ENCODE measurements at regions not wholly inside any gene's neighbourhood (a gene's known extent, or its start where the extent isn't known, plus 50 kb on each side); places are given as distances from the start of the nearest gene placed in this dataset.
A peak's percentile ranks its signal among the peaks of the same experiment; 100 is the strongest.

DNA sequence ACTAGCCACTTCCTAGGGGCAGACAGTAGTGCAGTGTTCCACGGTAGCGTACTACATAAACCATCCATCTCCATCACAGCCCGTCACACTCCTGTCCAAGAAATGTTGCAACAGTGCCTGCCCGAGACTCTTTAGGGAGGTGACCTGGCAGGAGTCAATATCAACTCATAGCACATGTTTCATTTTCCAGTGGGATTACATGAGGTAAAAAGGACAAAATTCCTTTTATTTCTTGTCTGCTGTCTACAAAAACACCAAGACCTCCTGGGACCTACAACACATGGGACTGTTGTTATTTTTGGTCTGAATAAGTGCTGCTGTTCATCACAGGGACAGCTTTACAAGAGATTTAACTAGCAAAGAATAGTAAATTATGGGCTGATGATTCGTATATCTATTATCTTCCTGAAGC lies 99.9 kb downstream of the MPP7 start (continued):
- TF ChIP-seq, protein P1, sequence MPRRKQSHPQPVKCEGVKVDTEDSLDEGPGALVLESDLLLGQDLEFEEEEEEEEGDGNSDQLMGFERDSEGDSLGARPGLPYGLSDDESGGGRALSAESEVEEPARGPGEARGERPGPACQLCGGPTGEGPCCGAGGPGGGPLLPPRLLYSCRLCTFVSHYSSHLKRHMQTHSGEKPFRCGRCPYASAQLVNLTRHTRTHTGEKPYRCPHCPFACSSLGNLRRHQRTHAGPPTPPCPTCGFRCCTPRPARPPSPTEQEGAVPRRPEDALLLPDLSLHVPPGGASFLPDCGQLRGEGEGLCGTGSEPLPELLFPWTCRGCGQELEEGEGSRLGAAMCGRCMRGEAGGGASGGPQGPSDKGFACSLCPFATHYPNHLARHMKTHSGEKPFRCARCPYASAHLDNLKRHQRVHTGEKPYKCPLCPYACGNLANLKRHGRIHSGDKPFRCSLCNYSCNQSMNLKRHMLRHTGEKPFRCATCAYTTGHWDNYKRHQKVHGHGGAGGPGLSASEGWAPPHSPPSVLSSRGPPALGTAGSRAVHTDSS (tag by site-specific recombination; IDR thresholded peaks at IDR 0.05) = peak; percentile 36; the same call in 1 of the 2 replicates
- TF ChIP-seq ZNF341 (tag by site-specific recombination; IDR thresholded peaks at IDR 0.05; ENCODE audit: low read depth) (0 out of 2 replicates have a peak, but pooled peaks have one; percentile 11), HOXC10 (CRISPR knock-in tag; IDR thresholded peaks at IDR 0.05) (no peak), REPIN1 (tag by site-specific recombination; IDR thresholded peaks at IDR 0.05; ENCODE audit: low read depth) (no peak), ZNF157 (tag by site-specific recombination; IDR thresholded peaks at IDR 0.05) (no peak), SCRT2 (tag by site-specific recombination; IDR thresholded peaks at IDR 0.05) (no peak), ZNF501 (tag by site-specific recombination; IDR thresholded peaks at IDR 0.05) (no peak), ZNF560 (tag by site-specific recombination; IDR thresholded peaks at IDR 0.05; ENCODE audit: borderline replicate concordance) (no peak), ZBTB1 (tag by site-specific recombination; IDR thresholded peaks at IDR 0.05) (no peak), ZNF433 (tag by site-specific recombination; IDR thresholded peaks at IDR 0.05; ENCODE audit: low read depth) (no peak), MYNN (tag by site-specific recombination; IDR thresholded peaks at IDR 0.05; ENCODE audit: borderline replicate concordance) (no peak), ZNF211 (tag by site-specific recombination; IDR thresholded peaks at IDR 0.05; ENCODE audit: low read depth) (no peak), SP7 (tag by site-specific recombination; IDR thresholded peaks at IDR 0.05) (no peak), ZNF654 (tag by site-specific recombination; IDR thresholded peaks at IDR 0.05; ENCODE audit: low read depth) (no peak), ZFP41 (tag by site-specific recombination; IDR thresholded peaks at IDR 0.05; ENCODE audit: borderline replicate concordance) (no peak), PRDM1 (tag by site-specific recombination; IDR thresholded peaks at IDR 0.05) (no peak), KLF9 (tag by site-specific recombination; IDR thresholded peaks at IDR 0.05; ENCODE audit: low read depth) (no peak), ZNF350 (tag by site-specific recombination; IDR thresholded peaks at IDR 0.05) (no peak), ZNF184 (tag by site-specific recombination; IDR thresholded peaks at IDR 0.05) (no peak), ZBTB17 (tag by site-specific recombination; IDR thresholded peaks at IDR 0.05) (peak; percentile 47), ZNF292 (tag by site-specific recombination; IDR thresholded peaks at IDR 0.05; ENCODE audit: borderline replicate concordance, low read depth) (no peak), ZIC2 (tag by site-specific recombination; IDR thresholded peaks at IDR 0.05) (no peak), ZEB2 (tag by site-specific recombination; IDR thresholded peaks at IDR 0.05) (0 out of 2 replicates have a peak, but pooled peaks have one; percentile 63), KLF10 (tag by site-specific recombination; IDR thresholded peaks at IDR 0.05) (peak; percentile 66), ZNF23 (tag by site-specific recombination; IDR thresholded peaks at IDR 0.05; ENCODE audit: borderline replicate concordance) (no peak), ZNF354C (tag by site-specific recombination; IDR thresholded peaks at IDR 0.05; ENCODE audit: borderline replicate concordance, low read depth) (no peak), ZNF544 (tag by site-specific recombination; IDR thresholded peaks at IDR 0.05) (no peak), ZNF302 (tag by site-specific recombination; IDR thresholded peaks at IDR 0.05; ENCODE audit: low read depth) (0 out of 2 replicates have a peak, but pooled peaks have one; percentile 40), ZNF621 (tag by site-specific recombination; IDR thresholded peaks at IDR 0.05) (no peak), RBAK (tag by site-specific recombination; IDR thresholded peaks at IDR 0.05) (no peak), WT1 (tag by site-specific recombination; IDR thresholded peaks at IDR 0.05) (peak; percentile 64)
- TF ChIP-seq, protein P2, sequence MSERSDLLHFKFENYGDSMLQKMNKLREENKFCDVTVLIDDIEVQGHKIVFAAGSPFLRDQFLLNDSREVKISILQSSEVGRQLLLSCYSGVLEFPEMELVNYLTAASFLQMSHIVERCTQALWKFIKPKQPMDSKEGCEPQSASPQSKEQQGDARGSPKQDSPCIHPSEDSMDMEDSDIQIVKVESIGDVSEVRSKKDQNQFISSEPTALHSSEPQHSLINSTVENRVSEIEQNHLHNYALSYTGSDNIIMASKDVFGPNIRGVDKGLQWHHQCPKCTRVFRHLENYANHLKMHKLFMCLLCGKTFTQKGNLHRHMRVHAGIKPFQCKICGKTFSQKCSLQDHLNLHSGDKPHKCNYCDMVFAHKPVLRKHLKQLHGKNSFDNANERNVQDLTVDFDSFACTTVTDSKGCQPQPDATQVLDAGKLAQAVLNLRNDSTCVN (tag by site-specific recombination; optimal IDR thresholded peaks at IDR 0.05) = no peak
- TF ChIP-seq, protein P3, sequence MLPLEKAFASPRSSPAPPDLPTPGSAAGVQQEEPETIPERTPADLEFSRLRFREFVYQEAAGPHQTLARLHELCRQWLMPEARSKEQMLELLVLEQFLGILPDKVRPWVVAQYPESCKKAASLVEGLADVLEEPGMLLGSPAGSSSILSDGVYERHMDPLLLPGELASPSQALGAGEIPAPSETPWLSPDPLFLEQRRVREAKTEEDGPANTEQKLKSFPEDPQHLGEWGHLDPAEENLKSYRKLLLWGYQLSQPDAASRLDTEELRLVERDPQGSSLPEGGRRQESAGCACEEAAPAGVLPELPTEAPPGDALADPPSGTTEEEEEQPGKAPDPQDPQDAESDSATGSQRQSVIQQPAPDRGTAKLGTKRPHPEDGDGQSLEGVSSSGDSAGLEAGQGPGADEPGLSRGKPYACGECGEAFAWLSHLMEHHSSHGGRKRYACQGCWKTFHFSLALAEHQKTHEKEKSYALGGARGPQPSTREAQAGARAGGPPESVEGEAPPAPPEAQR (tag by site-specific recombination; IDR thresholded peaks at IDR 0.05) = no peak
- TF ChIP-seq, protein P4, sequence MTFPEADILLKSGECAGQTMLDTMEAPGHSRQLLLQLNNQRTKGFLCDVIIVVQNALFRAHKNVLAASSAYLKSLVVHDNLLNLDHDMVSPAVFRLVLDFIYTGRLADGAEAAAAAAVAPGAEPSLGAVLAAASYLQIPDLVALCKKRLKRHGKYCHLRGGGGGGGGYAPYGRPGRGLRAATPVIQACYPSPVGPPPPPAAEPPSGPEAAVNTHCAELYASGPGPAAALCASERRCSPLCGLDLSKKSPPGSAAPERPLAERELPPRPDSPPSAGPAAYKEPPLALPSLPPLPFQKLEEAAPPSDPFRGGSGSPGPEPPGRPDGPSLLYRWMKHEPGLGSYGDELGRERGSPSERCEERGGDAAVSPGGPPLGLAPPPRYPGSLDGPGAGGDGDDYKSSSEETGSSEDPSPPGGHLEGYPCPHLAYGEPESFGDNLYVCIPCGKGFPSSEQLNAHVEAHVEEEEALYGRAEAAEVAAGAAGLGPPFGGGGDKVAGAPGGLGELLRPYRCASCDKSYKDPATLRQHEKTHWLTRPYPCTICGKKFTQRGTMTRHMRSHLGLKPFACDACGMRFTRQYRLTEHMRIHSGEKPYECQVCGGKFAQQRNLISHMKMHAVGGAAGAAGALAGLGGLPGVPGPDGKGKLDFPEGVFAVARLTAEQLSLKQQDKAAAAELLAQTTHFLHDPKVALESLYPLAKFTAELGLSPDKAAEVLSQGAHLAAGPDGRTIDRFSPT (tag by site-specific recombination; IDR thresholded peaks at IDR 0.05) = 0 out of 2 replicates have a peak, but pooled peaks have one; percentile 52
- TF ChIP-seq, protein P5, sequence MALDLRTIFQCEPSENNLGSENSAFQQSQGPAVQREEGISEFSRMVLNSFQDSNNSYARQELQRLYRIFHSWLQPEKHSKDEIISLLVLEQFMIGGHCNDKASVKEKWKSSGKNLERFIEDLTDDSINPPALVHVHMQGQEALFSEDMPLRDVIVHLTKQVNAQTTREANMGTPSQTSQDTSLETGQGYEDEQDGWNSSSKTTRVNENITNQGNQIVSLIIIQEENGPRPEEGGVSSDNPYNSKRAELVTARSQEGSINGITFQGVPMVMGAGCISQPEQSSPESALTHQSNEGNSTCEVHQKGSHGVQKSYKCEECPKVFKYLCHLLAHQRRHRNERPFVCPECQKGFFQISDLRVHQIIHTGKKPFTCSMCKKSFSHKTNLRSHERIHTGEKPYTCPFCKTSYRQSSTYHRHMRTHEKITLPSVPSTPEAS (tag by site-specific recombination; IDR thresholded peaks at IDR 0.05) = no peak
